ENCODE measurements at regions not wholly inside any gene's neighbourhood (a gene's known extent, or its start where the extent isn't known, plus 50 kb on each side); places are given as distances from the start of the nearest gene placed in this dataset.

DNA sequence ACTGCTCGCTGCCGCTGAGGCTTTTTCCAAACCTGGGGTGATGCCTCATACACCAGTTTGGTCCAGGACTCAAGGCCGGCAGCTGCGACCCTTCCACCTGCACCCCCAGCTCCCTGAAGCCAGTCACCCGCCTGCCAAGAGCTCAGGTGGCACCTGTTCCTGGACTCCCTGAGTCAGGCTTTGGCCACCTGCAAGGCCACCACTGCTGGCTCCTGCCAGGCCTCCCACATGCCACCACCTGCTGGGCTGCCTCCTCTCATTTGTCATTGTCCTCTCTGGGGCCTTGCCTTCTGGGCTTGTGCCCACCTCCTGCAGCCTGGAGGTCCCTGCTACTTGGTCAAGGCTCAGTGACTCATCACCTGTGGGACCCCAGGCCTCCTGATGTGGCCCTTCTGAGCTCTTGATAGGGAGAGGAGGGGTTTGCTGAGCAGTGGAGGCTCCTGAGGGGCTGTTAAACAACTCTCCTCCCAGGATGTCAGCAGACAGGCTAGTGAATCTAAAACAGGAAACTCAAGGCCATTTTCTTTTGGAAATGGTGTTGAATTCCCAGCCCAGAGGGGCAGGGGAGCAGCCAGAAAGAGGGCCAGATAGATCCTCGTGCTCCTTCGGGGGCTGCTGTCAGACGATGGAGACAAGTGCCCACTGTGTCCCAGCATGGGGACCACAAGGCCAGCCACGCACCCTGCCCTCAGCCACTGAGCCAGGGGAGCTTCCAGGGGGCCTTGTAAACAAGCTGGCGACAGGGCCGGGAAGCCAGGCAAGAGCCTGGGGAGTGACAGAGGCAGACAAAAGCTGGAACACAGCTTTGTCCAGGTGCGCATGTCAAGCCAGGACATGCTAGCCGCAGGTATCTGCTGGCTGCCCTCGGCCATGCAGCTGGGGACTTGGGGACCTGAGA lies 416.8 kb downstream of the LRATD1 start:
- no peak for DNase-seq

DNA sequence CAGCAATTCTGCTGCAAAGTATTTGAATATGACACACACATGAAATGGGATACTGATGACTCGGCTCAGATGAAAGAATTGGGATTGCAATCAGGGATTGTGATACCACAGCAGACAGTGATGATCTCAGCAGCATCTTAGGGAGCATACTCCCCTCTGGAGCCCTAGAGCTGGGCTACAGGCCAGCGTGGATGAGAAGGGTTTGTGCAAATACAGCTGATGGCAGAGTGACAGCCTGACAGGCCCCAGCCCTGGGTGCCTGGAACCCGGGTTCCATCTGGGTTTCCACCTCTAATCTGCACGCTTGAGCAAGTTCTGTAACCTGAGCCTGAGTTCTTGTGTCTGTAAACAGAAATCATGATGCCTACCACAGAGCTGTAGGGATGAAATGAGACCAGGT lies 418.0 kb downstream of the LRATD1 start:
- DNase-seq, result no peak

DNA sequence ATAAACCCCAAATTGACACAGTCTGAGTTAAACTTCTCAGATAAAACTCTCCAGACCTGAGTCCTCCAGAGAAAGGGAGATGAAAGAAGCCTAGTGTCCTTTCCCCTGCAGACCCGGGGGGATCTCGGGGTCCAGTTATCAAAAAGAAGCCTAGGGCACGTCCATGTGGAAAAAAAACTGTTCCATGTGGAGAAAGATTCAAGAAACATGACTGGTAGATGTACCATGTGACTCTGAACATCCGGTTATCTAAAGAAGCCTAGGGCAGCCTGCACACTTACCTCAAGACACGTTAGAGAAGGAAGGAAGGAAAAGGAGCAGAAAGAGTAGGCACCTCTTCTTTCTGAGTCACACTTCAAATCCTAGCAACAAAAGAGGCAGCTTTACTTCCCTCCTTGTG lies 421.0 kb downstream of the LRATD1 start:
- no peak for DNase-seq

DNA sequence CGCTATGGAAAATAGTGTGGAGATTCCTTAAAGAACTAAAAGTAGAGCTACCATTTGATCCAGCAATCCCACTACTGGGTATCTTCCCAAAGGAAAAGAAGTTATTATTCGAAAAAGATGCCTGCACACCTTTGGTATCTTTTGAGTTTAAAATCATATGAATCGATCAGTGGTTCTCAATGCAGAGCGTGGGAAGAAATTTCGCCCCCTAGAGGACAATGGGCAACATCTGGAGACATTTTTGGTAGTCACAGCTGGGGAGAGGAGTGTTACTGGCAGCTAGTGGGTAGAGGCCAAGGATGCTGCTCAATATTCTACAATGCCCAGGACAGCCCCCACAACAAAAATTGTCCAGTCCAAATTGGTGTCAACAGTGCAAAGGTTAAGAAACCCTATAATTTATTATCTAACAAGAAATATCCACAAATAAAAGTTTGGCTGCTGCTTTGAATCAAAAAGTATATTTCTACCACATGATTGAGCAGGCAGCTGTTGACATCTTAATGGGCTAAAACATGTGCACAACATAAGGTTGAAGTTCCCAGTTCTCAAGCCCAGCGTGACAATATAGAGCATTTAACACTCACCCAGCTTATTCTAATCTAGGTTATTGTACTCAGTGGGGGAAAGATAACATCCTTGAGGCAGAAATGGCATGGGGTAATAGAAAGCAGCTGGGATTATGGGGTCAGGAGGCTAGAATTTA lies 425.7 kb downstream of the LRATD1 start:
- DNase-seq, result no peak

DNA sequence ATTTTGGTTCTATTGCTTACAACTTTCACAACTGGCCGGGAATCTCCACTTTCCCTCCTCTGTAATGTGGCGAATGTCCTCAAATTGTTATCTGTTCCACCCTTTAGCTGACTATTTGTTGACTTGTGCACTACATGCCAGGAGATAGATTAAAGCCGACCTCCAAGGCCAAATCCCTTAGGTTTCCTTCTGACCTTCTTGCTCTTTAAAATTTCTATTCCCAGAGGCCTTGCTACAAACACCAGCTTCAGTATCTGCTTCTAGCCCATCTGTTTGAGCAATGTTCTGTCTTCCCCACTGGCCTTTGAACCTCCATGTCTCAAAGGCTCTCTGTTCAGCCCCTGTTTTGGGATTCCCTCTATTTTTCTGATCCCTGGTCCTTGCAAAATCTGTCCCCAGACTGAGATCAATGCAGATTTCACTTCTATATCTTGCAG lies 426.2 kb downstream of the LRATD1 start:
- no peak for DNase-seq

DNA sequence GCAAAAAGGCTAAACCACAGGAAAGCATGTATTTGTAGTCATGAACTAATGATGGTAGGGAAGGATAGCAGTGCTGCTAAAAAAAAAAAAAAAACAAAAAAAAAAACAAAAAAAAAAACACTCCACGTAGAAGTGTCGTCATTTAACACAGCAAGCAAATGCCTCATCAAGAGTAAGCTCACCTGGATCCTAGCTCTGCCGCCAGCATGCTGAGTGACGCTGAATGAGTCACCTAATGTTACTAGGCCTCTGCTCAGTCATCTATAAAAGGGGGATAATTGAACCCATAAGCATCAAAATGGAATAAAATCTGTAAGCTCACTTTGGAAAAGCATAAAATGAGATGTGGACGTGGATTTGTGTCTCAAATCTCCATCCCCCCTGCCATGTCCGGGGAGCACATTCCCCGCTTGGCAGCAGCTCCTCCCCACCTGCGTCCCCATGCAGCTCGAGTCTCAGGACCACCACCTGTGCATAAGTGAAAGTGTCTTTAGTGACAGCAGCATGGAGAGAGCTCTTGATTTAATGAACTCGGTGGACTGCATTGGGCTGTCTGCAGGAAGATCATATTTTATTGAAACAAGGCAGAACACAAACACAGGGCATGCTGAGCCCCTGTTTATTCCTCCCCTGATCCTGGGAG lies 427.5 kb downstream of the LRATD1 start:
- DNase-seq, result no peak

DNA sequence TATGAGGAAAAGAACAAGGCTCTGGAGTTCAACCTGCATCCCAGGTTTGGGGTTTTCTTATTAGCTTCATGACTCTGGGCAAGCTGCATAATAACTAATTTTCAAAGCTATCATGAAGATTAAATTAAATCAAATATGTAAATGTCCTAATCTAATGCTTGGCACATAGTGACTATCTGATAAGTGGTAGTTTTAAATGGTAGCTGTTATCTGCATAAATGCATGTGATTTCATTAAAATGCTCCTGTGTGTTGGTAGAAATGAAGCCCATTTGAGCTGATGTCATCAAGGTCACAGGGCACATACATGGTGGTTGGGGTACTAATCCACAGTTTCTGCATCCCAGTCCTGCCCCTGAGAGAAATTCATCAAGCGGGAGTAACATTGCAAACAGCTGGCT lies 428.8 kb downstream of the LRATD1 start:
- DNase-seq, result no peak

DNA sequence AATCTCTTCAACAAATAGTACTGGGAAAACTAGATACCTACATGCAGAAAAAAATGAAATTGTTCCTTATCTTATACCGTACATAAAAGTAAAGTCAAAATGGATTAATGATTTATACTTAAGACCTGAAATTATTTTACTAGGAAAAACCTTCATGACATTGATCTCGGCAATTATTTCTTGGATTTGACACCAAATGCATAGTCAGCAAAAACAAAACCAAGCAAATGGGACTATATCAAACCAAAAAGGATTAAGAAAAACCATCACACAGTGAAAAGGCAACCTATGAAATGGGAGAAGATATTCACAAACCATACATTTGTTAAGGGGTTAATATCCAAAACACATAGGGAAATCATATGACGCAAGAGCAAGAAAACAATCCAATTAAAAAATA lies 433.6 kb downstream of the LRATD1 start:
- no peak for DNase-seq

DNA sequence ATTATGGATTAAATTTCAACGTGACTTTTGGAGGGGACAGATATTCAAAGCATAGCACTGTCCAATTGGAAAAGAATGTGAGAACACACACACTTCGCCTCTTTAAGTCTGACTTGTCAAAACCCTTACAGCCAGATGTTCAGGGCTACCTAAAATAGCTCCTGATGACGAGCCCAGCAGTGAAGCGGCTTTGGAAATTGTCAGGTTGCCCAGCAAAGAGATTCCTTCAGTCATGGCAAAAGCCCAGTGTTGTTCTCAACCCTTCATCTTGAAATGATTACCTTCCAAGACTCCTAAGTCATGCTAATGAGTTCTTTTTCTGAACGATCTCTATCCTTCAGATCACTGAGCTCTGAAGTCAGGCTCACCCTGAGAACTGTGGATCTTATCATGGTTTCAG lies 436.6 kb downstream of the LRATD1 start:
- DNase-seq, result no peak

DNA sequence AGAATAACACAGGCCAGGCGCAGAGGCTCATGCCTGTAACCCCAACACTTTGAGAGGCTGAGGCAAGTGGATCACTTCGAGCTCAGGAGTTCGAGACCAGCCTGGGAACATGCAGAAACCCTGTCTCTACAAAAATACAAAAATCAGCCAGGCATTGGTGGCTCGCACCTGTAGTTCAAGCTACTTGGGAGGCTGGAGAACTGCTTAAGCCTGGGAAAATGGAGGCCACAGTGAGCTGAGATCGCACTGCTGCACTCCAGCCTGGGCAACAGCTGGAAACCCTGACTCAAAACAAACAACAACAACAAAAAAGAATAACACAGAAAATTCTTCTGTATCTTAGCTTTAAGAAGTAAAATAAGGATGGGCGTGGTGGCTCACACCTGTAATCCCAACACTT lies 440.3 kb downstream of the LRATD1 start:
- no peak for DNase-seq

DNA sequence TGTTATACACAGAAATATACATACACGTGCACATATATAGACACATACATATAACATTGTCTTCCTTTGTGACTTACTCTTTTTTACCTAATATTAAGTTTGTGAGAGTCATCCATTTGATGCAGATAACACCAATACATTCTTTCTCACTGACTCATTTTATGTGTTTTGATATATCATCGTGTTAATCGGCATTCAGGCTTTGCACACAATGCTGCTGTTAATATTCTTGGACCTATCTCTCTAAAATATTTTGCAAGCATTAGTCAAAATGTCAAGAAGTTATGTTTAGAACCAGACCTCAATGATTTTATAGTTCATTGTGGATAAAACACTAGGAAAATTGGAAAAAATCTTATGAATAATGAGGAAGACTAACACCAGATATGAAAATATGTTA lies 441.1 kb downstream of the LRATD1 start:
- no peak for DNase-seq

DNA sequence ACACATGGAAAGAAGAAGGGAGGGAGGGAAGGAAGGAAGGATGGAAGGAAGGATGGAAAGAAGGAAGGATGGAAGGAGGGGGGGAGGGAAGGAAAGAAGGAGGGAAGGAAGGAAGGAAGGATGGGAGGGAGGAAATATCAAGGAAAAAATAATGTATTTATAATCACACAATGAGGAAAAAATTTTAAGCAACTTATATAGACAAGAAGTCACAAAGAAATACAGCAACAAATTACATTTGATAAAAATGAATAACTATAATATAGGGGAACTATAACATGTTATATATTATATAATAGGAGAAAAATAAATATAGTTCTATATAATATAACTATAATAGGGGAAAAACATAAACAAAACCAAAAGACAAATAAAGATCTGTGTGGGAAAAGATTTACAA lies 441.8 kb downstream of the LRATD1 start:
- DNase-seq, result no peak

DNA sequence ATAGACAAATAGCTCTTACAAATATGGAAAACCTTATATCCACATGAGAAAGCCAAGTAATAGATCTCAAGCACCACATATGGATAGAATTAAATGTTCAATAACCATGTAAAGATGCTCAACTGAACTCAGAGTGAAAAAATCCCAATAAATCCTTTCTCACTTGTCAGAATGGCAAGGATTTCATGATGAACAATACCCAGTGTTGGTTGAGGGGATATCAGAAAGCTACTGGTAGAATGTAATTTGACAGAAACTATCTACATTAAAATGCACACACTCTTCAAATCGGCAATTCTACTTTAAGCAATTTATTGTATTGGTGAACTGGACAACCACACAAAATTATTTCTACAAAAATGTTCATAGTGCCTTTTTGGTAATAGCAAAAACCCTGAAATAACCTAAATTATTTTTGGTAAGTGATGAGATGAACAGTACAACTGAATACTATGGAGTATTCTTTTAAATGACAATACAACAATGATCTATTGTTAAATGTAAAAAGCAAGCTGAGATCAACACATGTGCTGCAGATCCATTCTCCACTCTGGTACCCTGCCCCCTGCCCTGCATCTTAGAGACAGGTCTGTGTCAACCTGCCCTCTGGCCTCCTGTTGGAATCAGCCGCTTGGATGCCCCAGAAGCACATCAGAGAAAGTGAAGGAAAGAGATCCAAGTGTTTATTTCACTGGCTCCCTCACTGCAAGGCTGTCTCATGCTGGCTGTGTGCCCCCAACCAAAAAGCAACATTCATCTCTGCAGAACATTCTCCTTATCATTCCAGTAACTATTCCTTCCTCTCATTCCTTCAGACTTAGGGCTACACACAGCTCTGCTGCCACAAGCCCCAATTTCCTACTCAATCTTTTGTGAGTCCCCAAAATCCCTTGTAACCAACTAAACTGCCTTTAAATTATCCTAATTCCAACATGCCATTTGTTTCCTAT lies 442.5 kb downstream of the LRATD1 start:
- no peak for DNase-seq

DNA sequence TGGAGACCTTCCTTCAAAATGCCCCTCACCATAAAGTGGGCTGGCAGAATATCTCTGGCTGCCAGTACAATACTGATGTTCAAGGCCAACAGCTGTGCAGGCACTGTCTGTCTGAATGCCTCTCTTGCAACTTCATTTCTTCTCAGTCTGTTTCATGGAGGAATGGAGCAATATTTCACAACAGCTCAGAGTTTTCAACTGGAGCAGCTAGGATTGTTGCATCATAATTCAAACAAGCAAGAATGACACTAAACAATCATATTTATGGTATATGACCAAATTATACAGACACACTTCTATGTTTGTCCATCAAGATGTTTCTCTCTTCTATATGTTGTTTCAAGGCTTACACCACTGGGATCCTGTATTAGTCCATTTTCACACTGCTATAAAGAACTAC lies 444.2 kb downstream of the LRATD1 start:
- DNase-seq, result no peak

DNA sequence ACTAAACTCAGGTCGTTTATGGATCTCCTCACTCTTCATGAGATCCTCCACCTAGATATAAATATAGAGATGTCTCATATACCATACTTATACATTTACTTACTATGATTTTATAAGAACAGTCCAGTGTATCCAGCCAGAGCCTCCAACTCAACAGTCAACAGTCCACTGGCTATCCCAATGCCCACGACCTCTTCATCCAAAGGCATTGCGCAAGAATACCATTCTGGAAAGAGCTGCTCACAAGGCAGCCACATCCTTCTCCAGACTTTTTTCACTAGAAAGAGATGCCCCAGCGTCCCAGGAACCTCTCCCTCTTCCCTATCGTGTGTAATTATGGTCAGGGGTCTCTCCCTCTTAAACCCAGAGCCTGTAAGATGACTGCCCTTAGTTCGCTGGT lies 448.8 kb downstream of the LRATD1 start:
- no peak for DNase-seq

DNA sequence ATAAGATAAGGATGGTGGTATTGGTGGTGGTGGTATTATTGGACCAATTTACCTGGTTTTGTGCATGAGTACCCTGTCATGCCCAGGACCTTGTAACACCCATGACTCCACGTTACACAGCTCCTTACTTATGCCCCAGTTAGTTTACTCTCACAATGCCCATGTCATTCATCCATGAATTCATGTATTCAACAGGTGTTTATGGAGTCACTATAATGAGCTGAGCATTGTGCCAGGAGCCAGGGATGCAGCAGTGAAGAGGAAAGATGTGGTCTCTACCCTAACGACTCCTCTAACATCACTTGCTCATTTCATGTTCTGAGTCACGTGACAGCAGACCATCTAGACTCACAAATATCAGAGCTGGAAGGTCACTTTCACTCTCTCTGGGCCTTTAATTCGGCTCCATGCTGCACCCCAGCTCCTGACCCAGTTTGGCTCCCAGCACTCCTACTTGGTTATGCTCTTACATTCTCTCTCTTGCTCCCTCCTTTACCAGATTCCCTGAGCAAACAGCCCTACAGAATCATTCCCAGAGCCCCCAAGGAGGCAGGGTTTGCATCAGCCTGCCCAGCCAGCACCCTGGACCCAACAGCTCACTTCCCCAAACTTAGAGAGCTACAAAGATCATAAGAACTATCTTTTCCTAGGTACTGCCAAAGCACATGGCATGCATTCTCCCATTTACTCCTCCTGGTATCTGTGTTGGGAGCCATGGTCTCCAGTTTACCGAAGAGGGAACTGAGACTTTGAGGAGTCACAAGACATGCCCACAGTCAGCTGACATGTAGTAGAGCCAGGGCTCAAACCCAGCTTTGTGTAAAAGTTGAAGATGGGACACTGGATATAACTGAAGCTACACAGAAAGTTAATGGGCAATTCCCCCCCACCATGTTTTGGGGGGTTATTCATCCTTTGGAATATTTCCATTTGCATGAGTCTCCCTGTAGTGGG lies 449.9 kb downstream of the LRATD1 start:
- no peak for DNase-seq

DNA sequence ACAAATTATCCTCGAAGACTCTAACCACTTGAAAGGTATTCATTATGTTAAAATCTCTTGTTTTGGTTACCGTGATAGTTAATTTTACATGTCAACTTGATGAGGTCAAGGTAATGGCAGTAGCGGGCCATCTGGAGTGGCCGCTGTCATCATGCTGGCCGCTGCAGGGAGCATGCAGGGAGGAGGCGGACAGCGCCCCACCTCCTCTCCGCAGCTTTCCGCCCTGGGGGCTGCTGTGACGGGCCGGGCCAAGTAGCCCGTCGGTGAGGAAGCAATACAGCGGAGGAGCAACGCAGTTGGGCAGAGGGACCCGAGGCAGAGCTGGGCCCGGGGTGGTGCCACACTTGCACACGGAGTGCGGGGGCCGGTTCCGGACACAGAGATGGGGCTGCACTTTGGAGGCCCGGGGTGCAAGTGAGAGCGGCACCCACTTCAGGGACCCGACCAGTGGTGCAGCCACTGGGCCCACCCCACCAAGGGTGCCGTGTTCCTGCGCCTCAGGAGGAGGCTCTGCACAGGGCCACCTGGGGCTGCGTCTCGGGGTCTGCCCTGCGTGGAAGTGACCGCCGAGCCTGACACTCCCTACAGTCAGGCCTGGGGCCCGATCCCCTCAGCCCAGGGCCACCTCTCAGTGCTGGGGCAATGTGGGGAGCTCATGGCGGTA lies 452.4 kb downstream of the LRATD1 start:
- no peak for DNase-seq

DNA sequence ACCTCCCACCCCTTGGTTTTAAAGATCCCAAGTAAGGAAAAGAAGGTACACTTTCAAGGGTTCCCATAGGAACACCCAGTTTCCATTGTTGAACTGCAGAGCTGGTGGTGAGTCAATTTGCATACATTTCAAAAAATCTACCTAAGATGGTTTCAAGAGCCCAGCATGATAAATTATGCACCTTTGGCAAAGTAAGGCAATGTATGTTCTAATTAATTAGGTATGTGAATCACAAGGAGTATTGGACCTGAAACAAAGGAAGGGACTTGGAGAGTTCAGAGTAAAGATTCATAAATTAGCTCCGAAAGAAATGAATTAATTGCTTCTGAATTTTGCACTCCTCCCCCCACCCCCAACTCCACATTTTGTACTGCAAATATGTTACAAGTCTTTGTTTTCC lies 459.7 kb downstream of the LRATD1 start:
- DNase-seq, result no peak

DNA sequence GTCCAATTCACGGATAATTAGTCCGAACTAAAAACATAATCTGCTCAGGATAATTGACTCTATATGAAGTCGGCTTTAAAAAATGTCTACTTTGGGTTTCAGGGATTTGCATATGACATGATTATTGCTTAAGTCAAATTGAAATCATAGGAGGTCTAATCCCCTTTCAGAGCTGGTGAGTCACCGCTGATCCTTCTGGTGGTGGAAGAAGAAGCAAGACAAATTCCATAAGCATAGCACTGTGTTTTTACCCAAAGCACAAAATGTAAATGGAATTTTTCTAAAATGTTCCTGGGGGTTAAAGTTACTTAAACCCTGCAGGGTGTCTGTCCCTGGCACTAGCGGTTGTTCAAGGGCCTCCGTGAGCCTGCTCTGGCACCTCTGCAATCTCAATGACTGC lies 460.2 kb downstream of the LRATD1 start:
- no peak for DNase-seq

DNA sequence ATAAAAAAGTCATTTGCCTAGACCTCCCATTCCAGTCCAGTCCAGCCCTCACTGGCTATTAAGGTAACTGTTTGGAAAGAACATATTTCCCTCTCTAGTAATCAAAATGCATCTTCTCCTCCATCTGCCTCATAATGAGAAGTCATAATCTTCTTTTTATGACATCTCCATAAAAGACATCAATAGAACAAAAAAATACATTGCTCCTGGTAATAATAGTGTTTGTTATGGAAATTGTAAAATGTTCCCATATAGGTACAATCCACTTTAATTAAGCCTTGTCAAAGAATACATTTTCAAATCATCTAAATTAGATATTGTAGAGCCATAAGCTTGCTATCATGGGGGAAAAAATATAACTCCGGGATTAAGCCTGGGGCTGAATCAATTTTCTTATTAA lies 461.6 kb downstream of the LRATD1 start:
- no peak for DNase-seq

DNA sequence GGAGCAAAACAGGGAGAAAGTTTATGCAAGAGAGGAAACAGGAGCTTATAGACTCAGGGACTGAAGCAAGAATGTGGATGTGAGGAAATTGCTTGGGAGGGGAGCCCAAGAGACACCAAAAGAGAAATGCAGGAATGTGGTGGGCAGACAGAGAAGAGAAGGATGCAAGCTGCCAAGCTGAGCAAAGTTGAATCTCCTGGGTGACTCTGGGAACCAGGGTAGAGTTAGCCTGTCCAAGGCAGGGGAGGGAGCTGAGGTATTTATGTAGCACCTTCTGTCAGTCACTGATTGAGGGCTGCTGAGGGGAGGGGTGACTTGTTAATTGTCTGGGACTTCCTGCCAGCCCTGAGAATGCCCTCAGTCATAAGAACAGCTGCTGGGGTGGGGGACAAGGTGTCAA lies 464.3 kb downstream of the NBAS start:
- no peak for DNase-seq
